CD4-positive, CD25-positive, alpha-beta regulatory T cell (primary cell): ENCODE measurements at regions not wholly inside any gene's neighbourhood (a gene's known extent, or its start where the extent isn't known, plus 50 kb on each side); places are given as distances from the start of the nearest gene placed in this dataset.
A peak's percentile ranks its signal among the peaks of the same experiment; 100 is the strongest.

Experiments
- ATAC-seq, 2 donors: fragments of 150-1000 bp; cut with Tn5 transposase; one replicate each; pipeline ENCODE4 v1.10.0; 2021; ENCODE audit warnings: low read depth in 2 of 2, moderate number of reproducible peaks in 2 of 2, moderate library complexity in 1 of 2
- DNase-seq, 3 donors: peaks; one replicate each; pipeline versions ENCODE4 v3.0.0 to v3.0.0-alpha.2; 2012 to 2022; ENCODE audit warnings: mixed read lengths in 1 of 3
- H3K27ac ChIP-seq: one replicate; pipeline ENCODE4 v1.7.0; 2013; ENCODE audit warnings: mild to moderate bottlenecking, low read length; ENCODE audit not compliant: insufficient read depth, poor library complexity, severe bottlenecking
- H3K27me3 ChIP-seq: one replicate; pipeline ENCODE4 v1.7.0; 2013; ENCODE audit warnings: low read length; ENCODE audit not compliant: control insufficient read depth, insufficient read depth
- H3K36me3 ChIP-seq: one replicate; pipeline ENCODE4 v1.7.0; 2013; ENCODE audit warnings: mild to moderate bottlenecking, low read length, moderate library complexity; ENCODE audit not compliant: control insufficient read depth, insufficient read depth
- H3K4me1 ChIP-seq: 2 replicates; pipeline ENCODE4 v1.7.0; 2013; ENCODE audit warnings: mild to moderate bottlenecking, low read length; ENCODE audit not compliant: insufficient read depth, control insufficient read depth, poor library complexity, severe bottlenecking
- H3K4me3 ChIP-seq: one replicate; pipeline ENCODE4 v1.7.0; 2013; ENCODE audit warnings: low read depth, mild to moderate bottlenecking, low read length, moderate library complexity
- H3K9me3 ChIP-seq, 2 experiments: 1 replicate in 1 of 2; 2 replicates in 1 of 2; pipeline ENCODE4 v1.7.0; 2013; ENCODE audit warnings: low read length in 2 of 2, mild to moderate bottlenecking in 1 of 2, moderate library complexity in 1 of 2; ENCODE audit not compliant: control insufficient read depth in 2 of 2
- H3K27ac Mint-ChIP-seq, 3 donors: one replicate each; pipeline ENCODE4 v1.8.0; 2020 to 2022; ENCODE audit warnings: mild to moderate bottlenecking in 3 of 3, mixed read lengths in 3 of 3, moderate library complexity in 2 of 3
- H3K27me3 Mint-ChIP-seq: one replicate; pipeline ENCODE4 v1.8.0; 2022; ENCODE audit warnings: mild to moderate bottlenecking, mixed read lengths
- H3K36me3 Mint-ChIP-seq: one replicate; pipeline ENCODE4 v1.8.0; 2020; ENCODE audit warnings: mixed read lengths
- H3K4me1 Mint-ChIP-seq, 4 donors: one replicate each; pipeline ENCODE4 v1.8.0; 2020 to 2022; ENCODE audit warnings: mixed read lengths in 4 of 4, mild to moderate bottlenecking in 1 of 4
- H3K4me3 Mint-ChIP-seq, 4 donors: one replicate each; pipeline ENCODE4 v1.8.0; 2020 to 2022; ENCODE audit warnings: mild to moderate bottlenecking in 4 of 4, mixed read lengths in 4 of 4, moderate library complexity in 3 of 4
- H3K9me3 Mint-ChIP-seq, 7 donors: one replicate each; pipeline ENCODE4 v1.8.0; 2020 to 2022; ENCODE audit warnings: mixed read lengths in 7 of 7, mild to moderate bottlenecking in 3 of 7, moderate library complexity in 2 of 7

- Histone ChIP-seq H3K27me3 (no peaks in the 10 kb centered on the region), H3K4me3 (no peak overlapping the region), H3K27ac (no peak overlapping the region), H3K4me1 (no peaks in the 10 kb centered on the region), H3K36me3 (no peaks in the 10 kb centered on the region), H3K9me3 (peaks cover 0 to 2% of the 10 kb centered on the region in 2 experiments)
- no peak overlapping the region for H3K27ac Mint-ChIP-seq
- peaks cover 3 to 12% (median 6%) of the 10 kb centered on the region in 7 donors for H3K9me3 Mint-ChIP-seq
- ATAC-seq (no peak), DNase-seq (peak in 1 of 3 donors; percentile 12)
- H3K4me1 Mint-ChIP-seq = no peaks in the 10 kb centered on the region
- H3K27me3 Mint-ChIP-seq = no peaks in the 10 kb centered on the region
- H3K4me3 Mint-ChIP-seq = no peak overlapping the region
- H3K36me3 Mint-ChIP-seq = no peaks in the 10 kb centered on the region
Observed at GRCh38 chr11:106594751-106595351, 423.4 kb downstream of the GUCY1A2 start.

- H3K27ac Mint-ChIP-seq = no peak overlapping the region
- no peaks in the 10 kb centered on the region for H3K27me3 ChIP-seq
- ATAC-seq = no peak
Observed at GRCh38 chr11:106601684-106602297, 416.5 kb downstream of the GUCY1A2 start.

GRCh38 chr11:106608677-106609076 is 409.6 kb downstream of the GUCY1A2 start:
- Histone ChIP-seq H3K36me3 (no peaks in the 10 kb centered on the region), H3K4me3 (no peak overlapping the region), H3K9me3 (peaks cover 0 to 5% of the 10 kb centered on the region in 2 experiments), H3K4me1 (no peaks in the 10 kb centered on the region), H3K27me3 (no peaks in the 10 kb centered on the region), H3K27ac (no peak overlapping the region)
- Mint-ChIP-seq H3K4me3 (no peak overlapping the region), H3K36me3 (no peaks in the 10 kb centered on the region), H3K4me1 (no peaks in the 10 kb centered on the region), H3K9me3 (peaks cover 0 to 15% (median 6%) of the 10 kb centered on the region in 7 donors), H3K27ac (no peak overlapping the region), H3K27me3 (no peaks in the 10 kb centered on the region)
- DNase-seq = no peak
- ATAC-seq = no peak

More at GRCh38 chr11:106601684-106602297, 416.5 kb downstream of the GUCY1A2 start:
- Mint-ChIP-seq H3K9me3 (peaks cover 0 to 8% (median 3%) of the 10 kb centered on the region in 7 donors), H3K36me3 (no peaks in the 10 kb centered on the region), H3K4me3 (no peak overlapping the region), H3K27me3 (no peaks in the 10 kb centered on the region), H3K4me1 (no peaks in the 10 kb centered on the region)
- H3K4me3 ChIP-seq = no peak overlapping the region
- no peak for DNase-seq
- H3K36me3 ChIP-seq = no peaks in the 10 kb centered on the region
- no peak overlapping the region for H3K27ac ChIP-seq
- peaks cover 0 to 5% of the 10 kb centered on the region in 2 experiments for H3K9me3 ChIP-seq
- no peaks in the 10 kb centered on the region for H3K4me1 ChIP-seq

- no peak for ATAC-seq
- Mint-ChIP-seq H3K36me3 (no peaks in the 10 kb centered on the region), H3K27me3 (no peaks in the 10 kb centered on the region)
Observed at GRCh38 chr11:106614262-106614661, 404.0 kb downstream of the GUCY1A2 start.

GRCh38 chr11:106619320-106619990 is 398.8 kb downstream of the GUCY1A2 start:
- Histone ChIP-seq H3K9me3 (no peaks in the 10 kb centered on the region), H3K4me3 (no peak overlapping the region), H3K27me3 (no peaks in the 10 kb centered on the region), H3K4me1 (no peaks in the 10 kb centered on the region), H3K27ac (no peak overlapping the region), H3K36me3 (no peaks in the 10 kb centered on the region)
- DNase-seq (no peak), ATAC-seq (no peak)
- peaks cover 0 to 19% (median 5%) of the 10 kb centered on the region in 7 donors for H3K9me3 Mint-ChIP-seq
- no peak overlapping the region for H3K4me3 Mint-ChIP-seq
- H3K36me3 Mint-ChIP-seq = no peaks in the 10 kb centered on the region
- no peaks in the 10 kb centered on the region for H3K27me3 Mint-ChIP-seq
- no peak overlapping the region for H3K27ac Mint-ChIP-seq
- no peaks in the 10 kb centered on the region for H3K4me1 Mint-ChIP-seq

More at GRCh38 chr11:106614262-106614661, 404.0 kb downstream of the GUCY1A2 start:
- Mint-ChIP-seq H3K9me3 (peaks cover 0 to 10% (median 4%) of the 10 kb centered on the region in 7 donors), H3K27ac (no peak overlapping the region), H3K4me1 (no peaks in the 10 kb centered on the region), H3K4me3 (no peak overlapping the region)
- Histone ChIP-seq H3K4me1 (no peaks in the 10 kb centered on the region), H3K36me3 (no peaks in the 10 kb centered on the region), H3K27me3 (no peaks in the 10 kb centered on the region), H3K4me3 (no peak overlapping the region), H3K27ac (no peak overlapping the region), H3K9me3 (no peaks in the 10 kb centered on the region)
- DNase-seq = no peak

- H3K9me3 Mint-ChIP-seq = peaks cover 0 to 15% (median 5%) of the 10 kb centered on the region in 7 donors
- no peak overlapping the region for H3K4me3 ChIP-seq
- no peaks in the 10 kb centered on the region for H3K4me1 ChIP-seq
- no peak overlapping the region for H3K27ac ChIP-seq
- H3K4me3 Mint-ChIP-seq = no peak overlapping the region
- no peaks in the 10 kb centered on the region for H3K4me1 Mint-ChIP-seq
- H3K27me3 Mint-ChIP-seq = no peaks in the 10 kb centered on the region
- H3K9me3 ChIP-seq = no peaks in the 10 kb centered on the region
- no peaks in the 10 kb centered on the region for H3K27me3 ChIP-seq
- no peaks in the 10 kb centered on the region for H3K36me3 Mint-ChIP-seq
- DNase-seq (no peak), ATAC-seq (no peak)
- no peaks in the 10 kb centered on the region for H3K36me3 ChIP-seq
- H3K27ac Mint-ChIP-seq = no peak overlapping the region
Observed at GRCh38 chr11:106621484-106621883, 396.8 kb downstream of the GUCY1A2 start.
